Stomach (tissue), 8 donors: ENCODE measurements at regions not wholly inside any gene's neighbourhood (a gene's known extent, or its start where the extent isn't known, plus 50 kb on each side); places are given as distances from the start of the nearest gene placed in this dataset.

ENCODE experiments used
- DNase-seq, 2 donors: peaks; one replicate each; pipeline versions ENCODE4 v3.0.0 to v3.0.0-alpha.2; 2013 to 2019
- H3K27ac ChIP-seq, 5 donors: fragments of 200-600 bp in 4 of 5; sonication (generic) in 4 of 5; one replicate each; pipeline ENCODE4 v1.5.1; 2013 to 2019; ENCODE audit warnings: mild to moderate bottlenecking in 1 of 5, moderate library complexity in 1 of 5
- H3K27me3 ChIP-seq, 3 donors: fragments of 200-600 bp; sonication (generic); one replicate each; pipeline ENCODE4 v1.5.1; 2017 to 2019; ENCODE audit warnings: mixed run types in 1 of 3
- H3K36me3 ChIP-seq, 4 donors: fragments of 200-600 bp; sonication (generic); 1 replicate in 3 of 4; 2 replicates in 1 of 4; pipeline ENCODE4 v1.5.1; 2016 to 2019
- H3K4me1 ChIP-seq, 4 donors: fragments of 200-600 bp; sonication (generic); one replicate each; pipeline ENCODE4 v1.5.1; 2016 to 2019
- H3K4me3 ChIP-seq, 4 donors: fragments of 200-600 bp; sonication (generic) in 3 of 4; one replicate each; pipeline ENCODE4 v1.5.1; 2016 to 2019; ENCODE audit warnings: mild to moderate bottlenecking in 1 of 4
- H3K9me3 ChIP-seq, 4 donors: fragments of 200-600 bp; sonication (generic); one replicate each; pipeline ENCODE4 v1.5.1; 2016 to 2019
- CTCF ChIP-seq, 7 experiments: fragments of 450-650 bp in 4 of 7; fragments of 200-600 bp in 3 of 7; sonication (generic) in 3 of 7; IDR thresholded peaks; one replicate each; pipeline ENCODE4 v1.5.1; 2016 to 2019; ENCODE audit warnings: antibody characterized with exemption in 7 of 7, control low read depth in 2 of 7, mild to moderate bottlenecking in 1 of 7
- EP300 ChIP-seq: sonication (generic); formaldehyde crosslinking; IDR thresholded peaks from one replicate; pipeline ENCODE4 v1.6.1; 2017; ENCODE audit warnings: antibody characterized with exemption
- POLR2A ChIP-seq, 4 donors: fragments of 450-650 bp; IDR thresholded peaks; one replicate each; pipeline ENCODE4 v1.6.1; 2016; ENCODE audit warnings: antibody characterized with exemption in 4 of 4, control low read depth in 2 of 4, mild to moderate bottlenecking in 1 of 4, moderate library complexity in 1 of 4
- POLR2AphosphoS5 ChIP-seq, 3 donors: sonication (generic); formaldehyde crosslinking; IDR thresholded peaks; one replicate each; pipeline ENCODE4 v1.6.1; 2016; ENCODE audit warnings: antibody characterized with exemption in 3 of 3
- WGBS, 5 donors: extraction: QIAGEN DNeasy Blood & Tissue Kit in 3 of 5; methylation state at CpG; one replicate each; pipeline versions ENCODE4 v1.1.5 to v1.1.7; 2013 to 2018; 5-methylcytosine and 5-hydroxymethylcytosine counted together
- intact Hi-C: fragments of 100-400 bp; cut with DNase I; formaldehyde crosslinking; loops from one replicate; pipeline ENCODE4 v1.15.1; 2023; ENCODE audit warnings: low total_unique reads
- donor health status: healthy with polysubstance abuse.
- donor health status: Bipolar disorder and iron deficiency.
- donor health status: healthy.

GRCh38 chr3:82137861-82138260 lies 376.4 kb upstream of the GBE1 start:
- Histone ChIP-seq H3K9me3 (peaks cover 0 to 9% (median 0%) of the 10 kb centered on the region in 4 donors), H3K4me1 (no peaks in the 10 kb centered on the region), H3K27me3 (no peaks in the 10 kb centered on the region), H3K36me3 (no peaks in the 10 kb centered on the region), H3K4me3 (no peak overlapping the region), H3K27ac (no peak overlapping the region)
- TF ChIP-seq POLR2A (IDR thresholded peaks at IDR 0.05) (no peak), POLR2AphosphoS5 (IDR thresholded peaks at IDR 0.05) (no peak), CTCF (IDR thresholded peaks at IDR 0.05) (no peak), EP300 (no peak)
- intact Hi-C loops, result no loop called here
- DNase-seq, result no peak
- 77 to 90% (median 82%) methylated on average over 2 of the region's 2 CpGs for WGBS, 5 donors

GRCh38 chr3:82137050-82137449 lies 375.6 kb upstream of the GBE1 start:
- Histone ChIP-seq H3K36me3 (no peaks in the 10 kb centered on the region), H3K27ac (no peak overlapping the region), H3K4me3 (no peak overlapping the region), H3K4me1 (no peaks in the 10 kb centered on the region), H3K9me3 (peaks cover 0 to 9% (median 0%) of the 10 kb centered on the region in 4 donors), H3K27me3 (no peaks in the 10 kb centered on the region)
- DNase-seq, result no peak
- intact Hi-C loops, result no loop called here
- TF ChIP-seq CTCF (IDR thresholded peaks at IDR 0.05) (no peak), POLR2A (IDR thresholded peaks at IDR 0.05) (no peak), EP300 (no peak), POLR2AphosphoS5 (IDR thresholded peaks at IDR 0.05) (no peak)
- WGBS, 5 donors, result 85 to 94% (median 90%) methylated on average over 3 of the region's 3 CpGs

- Histone ChIP-seq H3K27me3 (no peaks in the 10 kb centered on the region), H3K9me3 (no peaks in the 10 kb centered on the region), H3K4me1 (no peaks in the 10 kb centered on the region), H3K36me3 (no peaks in the 10 kb centered on the region), H3K27ac (no peak overlapping the region), H3K4me3 (no peak overlapping the region)
- 24 to 30% (median 28%) methylated on average over 5 of the region's 5 CpGs for WGBS, 5 donors
- DNase-seq, result peak; percentile 67 to 85
- intact Hi-C loops, result no loop called here
- TF ChIP-seq POLR2AphosphoS5 (IDR thresholded peaks at IDR 0.05), result no peak
- no peak for TF ChIP-seq POLR2A (IDR thresholded peaks at IDR 0.05)
- TF ChIP-seq EP300, result no peak
- TF ChIP-seq CTCF (IDR thresholded peaks at IDR 0.05), result peak in 5 of 7 experiments; percentile 20 to 84 (median 80)
Observed at GRCh38 chr3:82133070-82133606, 371.7 kb upstream of the GBE1 start.

GRCh38 chr3:82132210-82133069 lies 371.0 kb upstream of the GBE1 start:
- WGBS, 5 donors, result 71 to 87% (median 81%) methylated on average over 3 of the region's 3 CpGs
- no peak for DNase-seq
- Histone ChIP-seq H3K4me3 (no peak overlapping the region), H3K27me3 (no peaks in the 10 kb centered on the region), H3K36me3 (no peaks in the 10 kb centered on the region), H3K27ac (no peak overlapping the region), H3K4me1 (no peaks in the 10 kb centered on the region), H3K9me3 (no peaks in the 10 kb centered on the region)
- intact Hi-C loops, result no loop called here
- TF ChIP-seq POLR2A (IDR thresholded peaks at IDR 0.05) (no peak), EP300 (no peak), CTCF (IDR thresholded peaks at IDR 0.05) (no peak), POLR2AphosphoS5 (IDR thresholded peaks at IDR 0.05) (no peak)
